Fibroblast of the conjunctiva (primary cell): ENCODE measurements at regions not wholly inside any gene's neighbourhood (a gene's known extent, or its start where the extent isn't known, plus 50 kb on each side); places are given as distances from the start of the nearest gene placed in this dataset.

Experiments used
- DNase-seq: peaks from one replicate; pipeline ENCODE4 v3.0.0-alpha.2; 2010; ENCODE audit warnings: low read depth

GRCh38 chr4:1476140-1476513 is 69.9 kb upstream of the NKX1-1 start:
- DNase-seq: no peak

- DNase-seq: no peak
These were observed 69.3 kb upstream of the NKX1-1 start for GRCh38 chr4:1475277-1476139.

- DNase-seq: no peak
These were observed 68.2 kb upstream of the NKX1-1 start for GRCh38 chr4:1474126-1475090.

GRCh38 chr4:1473718-1474117 is 67.5 kb upstream of the NKX1-1 start:
- no peak for DNase-seq

- no peak for DNase-seq
These were observed 66.8 kb upstream of the NKX1-1 start for GRCh38 chr4:1472911-1473518.

- DNase-seq: no peak
These were observed 66.0 kb upstream of the NKX1-1 start for GRCh38 chr4:1472148-1472797.

GRCh38 chr4:1471443-1472147 is 65.4 kb upstream of the NKX1-1 start:
- DNase-seq: no peak

- DNase-seq: no peak
These were observed 64.7 kb upstream of the NKX1-1 start for GRCh38 chr4:1470816-1471442.

- no peak for DNase-seq
These were observed 64.1 kb upstream of the NKX1-1 start for GRCh38 chr4:1470393-1470670.

- DNase-seq: no peak
These were observed 63.6 kb upstream of the NKX1-1 start for GRCh38 chr4:1469607-1470392.

- DNase-seq: no peak
These were observed 62.8 kb upstream of the NKX1-1 start for GRCh38 chr4:1469043-1469442.

- no peak for DNase-seq
These were observed 61.6 kb upstream of the NKX1-1 start for GRCh38 chr4:1467581-1468458.

- no peak for DNase-seq
These were observed 60.6 kb upstream of the NKX1-1 start for GRCh38 chr4:1466863-1467165.

- no peak for DNase-seq
These were observed 60.0 kb upstream of the NKX1-1 start for GRCh38 chr4:1466034-1466862.

- DNase-seq: no peak
These were observed 59.2 kb upstream of the NKX1-1 start for GRCh38 chr4:1465173-1466033.

- no peak for DNase-seq
These were observed 58.4 kb upstream of the NKX1-1 start for GRCh38 chr4:1464581-1465171.

- no peak for DNase-seq
These were observed 57.8 kb upstream of the NKX1-1 start for GRCh38 chr4:1463927-1464540.
